Sciatic nerve (tissue), 2 donors: ENCODE measurements at regions not wholly inside any gene's neighbourhood (a gene's known extent, or its start where the extent isn't known, plus 50 kb on each side); places are given as distances from the start of the nearest gene placed in this dataset.
A peak's percentile ranks its signal among the peaks of the same experiment; 100 is the strongest.
"Not testable (repeated sequence)": the region's sequence is repeated elsewhere in the genome, so short reads cannot be mapped to it uniquely, and the experiment has no call there.

ENCODE experiments used
- ATAC-seq: fragments of 200-7000 bp; cut with Tn5 transposase; one replicate; pipeline ENCODE4 v1.9.1; 2020; ENCODE audit warnings: mild to moderate bottlenecking, moderate library complexity
- DNase-seq: peaks from one replicate; pipeline ENCODE4 v3.0.0-alpha.2; 2020; ENCODE audit warnings: low spot score
- intact Hi-C: fragments of 100-400 bp; cut with DNase I; formaldehyde crosslinking; loops from one replicate; pipeline ENCODE4 v1.14.2; 2022
- donor health status: DM: no; HTN: no; CAD: no.
- donor health status: DM: no; HTN: no; CAD: no.

DNA sequence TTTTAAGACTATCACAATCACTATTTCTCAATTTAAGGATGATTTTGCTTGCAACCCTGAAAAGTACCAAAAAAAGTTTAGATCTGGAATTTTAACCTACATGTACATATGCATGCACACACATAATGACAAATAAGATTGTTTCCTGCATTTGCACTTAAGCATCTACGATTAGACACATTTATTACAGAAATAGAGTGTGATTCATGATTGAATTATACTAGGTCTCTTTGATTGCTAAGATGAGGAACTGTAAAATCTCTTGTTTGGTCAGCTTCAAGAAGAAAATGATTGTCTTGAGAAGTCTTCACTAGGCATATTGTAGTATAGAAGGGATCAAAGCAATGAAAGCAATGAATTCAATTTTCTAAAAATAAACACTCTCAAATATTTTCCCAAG, 185.9 kb upstream of the AGR3 start:
- intact Hi-C loops: no loop called here
- DNase-seq (no peak), ATAC-seq (no peak)

GRCh38 chr7:17069146-17069545, 187.4 kb upstream of the AGR3 start:
- DNase-seq (no peak), ATAC-seq (no peak)
- intact Hi-C loops: no loop called here

DNA sequence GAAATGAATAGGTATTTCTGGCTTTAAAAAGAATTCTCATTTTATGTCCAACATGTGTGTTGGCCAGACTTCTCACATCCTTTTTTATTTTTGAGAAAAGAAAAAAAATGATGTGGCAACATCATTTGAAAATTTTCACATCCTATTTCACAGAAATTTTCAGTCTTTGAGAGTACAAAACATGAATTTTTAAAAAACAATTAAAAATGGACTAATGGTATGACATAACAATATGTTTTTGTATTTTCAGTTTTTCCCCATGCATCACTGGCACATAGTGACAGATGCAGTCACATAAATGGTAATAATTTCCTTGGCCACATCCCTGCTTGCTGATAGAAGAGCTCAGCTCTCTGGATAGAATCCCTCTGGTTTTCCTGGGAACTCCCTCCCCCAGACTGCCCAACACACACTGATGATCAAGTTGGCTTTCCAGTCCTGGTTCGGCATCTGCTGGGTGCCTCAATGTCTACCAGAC, 188.5 kb upstream of the AGR3 start:
- peak; percentile 28 for ATAC-seq
- DNase-seq: no peak
- intact Hi-C loops: no loop called here

GRCh38 chr7:17071866-17072265, 190.1 kb upstream of the AGR3 start:
- ATAC-seq: no peak

GRCh38 chr7:17075601-17076255, 193.9 kb upstream of the AGR3 start:
- DNase-seq: no peak
- no peak for ATAC-seq
- intact Hi-C loops: no loop called here

More at GRCh38 chr7:17071866-17072265, 190.1 kb upstream of the AGR3 start:
- no peak for DNase-seq
- intact Hi-C loops: no loop called here

GRCh38 chr7:17078298-17078697, 196.5 kb upstream of the AGR3 start:
- DNase-seq (no peak), ATAC-seq (no peak)
- intact Hi-C loops: no loop called here

DNA sequence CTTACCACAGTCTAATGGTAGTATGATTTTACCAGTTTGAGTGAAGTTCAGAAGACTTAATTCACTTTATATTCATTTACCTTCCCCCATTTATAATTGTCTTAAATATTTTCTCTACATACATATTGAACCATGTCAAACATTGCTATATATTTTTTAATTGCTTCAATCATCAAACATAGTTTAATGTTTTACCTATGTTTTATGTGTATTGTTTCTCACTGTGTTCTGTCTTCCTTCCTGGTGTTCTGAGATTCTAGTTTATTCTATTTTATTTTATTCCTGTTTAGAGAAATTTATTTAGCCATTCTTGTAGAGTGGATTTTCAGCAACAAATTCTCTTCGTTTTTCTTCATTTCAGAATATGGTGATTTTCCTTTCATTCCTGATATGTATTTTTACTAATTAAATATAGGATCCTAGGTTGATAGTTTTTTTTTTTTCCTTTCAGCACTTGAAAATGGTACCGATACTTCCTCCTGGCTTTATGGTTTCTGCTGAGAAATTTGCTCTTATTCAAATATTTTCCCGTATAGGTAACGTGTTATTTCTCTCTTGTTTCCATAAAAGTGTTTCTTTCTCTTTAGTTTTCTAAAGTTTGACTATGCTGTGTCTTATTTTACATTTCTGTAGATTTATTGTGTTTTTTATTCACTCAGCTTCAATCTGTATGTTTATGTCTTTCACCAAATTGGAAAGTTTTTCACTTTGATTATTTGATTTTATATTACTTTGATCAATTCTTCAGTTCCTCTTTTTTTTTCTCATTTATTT, 201.8 kb upstream of the AGR3 start:
- ATAC-seq: no peak

GRCh38 chr7:17084166-17084475, 202.3 kb upstream of the AGR3 start:
- DNase-seq (no peak), ATAC-seq (no peak)
- intact Hi-C loops: no loop called here

More for the DNA sequence above, 201.8 kb upstream of the AGR3 start:
- intact Hi-C loops: no loop called here
- no peak for DNase-seq

- ATAC-seq: no peak
Measured at GRCh38 chr7:17085186-17085585, 203.4 kb upstream of the AGR3 start.

GRCh38 chr7:17086403-17086802, 204.6 kb upstream of the AGR3 start:
- intact Hi-C loops: no loop called here
- DNase-seq (no peak), ATAC-seq (no peak)

More at GRCh38 chr7:17085186-17085585, 203.4 kb upstream of the AGR3 start:
- no peak for DNase-seq
- intact Hi-C loops: no loop called here

- DNase-seq (no peak), ATAC-seq (no peak)
- intact Hi-C loops: no loop called here
Measured at GRCh38 chr7:17090751-17091150, 207.7 kb upstream of the AHR start.

DNA sequence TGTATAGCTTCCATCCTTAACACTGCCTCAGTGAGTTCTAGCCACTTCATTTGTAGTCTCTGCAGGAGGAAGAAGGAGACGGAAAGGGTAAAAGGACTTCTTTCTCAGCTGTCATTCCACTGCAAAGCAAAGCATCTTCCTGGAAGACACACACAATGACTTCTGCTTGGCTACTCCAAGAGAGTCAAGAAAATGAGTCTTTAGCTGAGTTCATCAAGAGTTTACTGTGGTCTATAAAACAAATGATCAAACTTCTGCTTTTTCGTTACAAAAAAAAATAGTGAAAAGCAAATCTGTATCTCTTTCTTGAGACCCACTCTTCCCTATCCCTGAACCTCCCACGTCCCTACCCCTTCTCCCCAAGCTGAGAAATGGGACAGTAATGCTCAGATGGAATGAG, 205.0 kb upstream of the AHR start:
- intact Hi-C loops: no loop called here
- DNase-seq (no peak), ATAC-seq (no peak)

DNA sequence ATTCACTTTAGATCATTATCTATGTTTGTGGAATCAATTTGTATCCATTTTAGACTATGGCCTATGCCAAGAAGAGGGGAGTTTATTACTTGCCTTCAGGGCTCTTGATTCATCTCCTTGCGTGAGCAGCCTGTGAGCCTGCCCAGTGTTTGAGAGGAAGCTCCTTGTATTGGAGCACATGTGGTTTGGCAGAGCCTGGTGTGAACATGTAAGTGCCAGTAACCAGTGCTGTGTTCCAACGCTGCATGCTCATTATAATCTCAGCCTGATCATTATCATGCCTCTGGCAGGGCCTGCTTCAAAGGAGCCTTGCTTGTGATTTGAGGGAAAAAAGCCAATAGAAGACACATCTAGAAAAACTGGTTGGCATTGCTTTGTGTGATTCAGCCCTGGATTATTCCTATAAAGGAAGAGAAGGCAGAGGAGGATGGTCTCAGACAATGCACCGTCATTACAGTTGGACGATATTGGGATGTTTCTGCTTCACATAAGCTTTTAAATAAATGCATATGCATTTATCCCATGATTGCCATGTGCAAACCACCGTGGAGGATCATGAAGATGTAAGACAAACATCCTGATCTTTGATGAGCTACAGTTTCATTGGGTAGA, 203.4 kb upstream of the AHR start:
- ATAC-seq (peak; percentile 60), DNase-seq (no peak)
- intact Hi-C loops: no loop called here

DNA sequence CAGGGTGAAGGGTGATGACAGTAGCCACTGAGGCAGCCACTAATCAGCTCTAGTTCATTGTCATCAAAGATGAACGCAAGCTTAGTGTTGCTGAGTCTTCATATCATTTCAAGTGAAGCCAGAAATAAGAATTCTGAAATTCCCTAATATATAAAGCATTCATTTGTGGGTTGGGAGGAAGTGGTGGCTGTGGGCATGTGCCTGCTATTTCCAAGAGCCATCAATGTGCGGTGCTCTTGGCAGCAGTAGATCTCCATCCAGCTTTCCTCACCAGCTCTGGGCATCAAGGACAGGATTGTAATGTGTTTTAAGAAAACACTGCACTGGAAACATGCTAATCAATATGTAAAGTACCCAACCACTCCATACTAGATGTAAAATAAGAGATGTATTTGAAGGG, 202.5 kb upstream of the AHR start:
- intact Hi-C loops: no loop called here
- DNase-seq (no peak), ATAC-seq (no peak)

DNA sequence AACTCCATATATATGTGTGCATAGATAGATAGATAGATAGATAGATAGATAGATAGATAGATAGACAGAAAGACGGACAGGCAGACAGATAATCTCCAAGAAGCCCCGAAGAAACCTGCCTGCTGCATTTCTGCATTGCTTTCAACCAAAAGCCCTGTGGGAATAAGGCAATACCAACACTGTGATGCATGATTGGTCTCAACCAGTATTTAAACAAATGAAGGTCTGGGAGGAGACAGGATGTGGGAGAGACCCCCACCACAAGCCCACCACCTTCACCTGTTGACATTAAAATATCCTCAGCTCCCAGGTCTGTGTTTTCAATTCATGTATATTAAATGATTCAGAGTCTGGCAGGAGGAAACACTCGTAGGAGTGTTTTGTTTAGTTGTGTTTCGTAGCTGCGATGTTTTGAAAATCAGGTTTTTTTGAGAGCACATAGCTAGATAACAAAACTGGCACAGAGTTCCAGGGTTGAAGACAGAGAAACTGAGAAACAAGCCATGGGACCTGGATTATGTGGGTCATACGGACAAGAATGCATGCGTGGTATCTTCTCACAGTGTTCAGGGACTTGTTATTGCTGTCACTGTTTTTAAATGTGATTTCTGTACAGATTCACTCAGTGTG, 200.7 kb upstream of the AHR start:
- ATAC-seq: no peak
- intact Hi-C loops: no loop called here

DNA sequence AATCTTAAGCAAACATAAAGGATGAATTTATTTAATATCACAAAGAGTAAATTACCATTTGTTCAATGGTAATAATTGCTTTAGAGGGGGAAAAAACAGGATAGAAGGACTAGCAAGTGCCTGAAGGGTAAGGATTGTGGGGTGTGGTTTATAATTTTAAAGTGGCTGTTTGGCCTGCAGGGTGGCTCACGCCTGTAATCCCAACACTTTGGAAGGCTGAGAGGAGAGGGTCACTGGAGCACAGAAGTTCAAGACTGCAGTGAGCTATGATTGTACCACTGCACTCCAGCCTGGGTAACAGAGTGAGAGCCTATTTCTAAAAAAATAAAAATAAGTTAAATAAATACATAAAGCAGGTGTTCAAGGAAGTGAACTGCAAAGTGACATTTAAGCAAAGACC, 199.9 kb upstream of the AHR start:
- DNase-seq (no peak), ATAC-seq (no peak)
- intact Hi-C loops: no loop called here

More for the DNA sequence above, 200.7 kb upstream of the AHR start:
- DNase-seq: no peak

- DNase-seq (no peak), ATAC-seq (no peak)
- intact Hi-C loops: no loop called here
Measured at GRCh38 chr7:17099083-17099973, 199.1 kb upstream of the AHR start.

DNA sequence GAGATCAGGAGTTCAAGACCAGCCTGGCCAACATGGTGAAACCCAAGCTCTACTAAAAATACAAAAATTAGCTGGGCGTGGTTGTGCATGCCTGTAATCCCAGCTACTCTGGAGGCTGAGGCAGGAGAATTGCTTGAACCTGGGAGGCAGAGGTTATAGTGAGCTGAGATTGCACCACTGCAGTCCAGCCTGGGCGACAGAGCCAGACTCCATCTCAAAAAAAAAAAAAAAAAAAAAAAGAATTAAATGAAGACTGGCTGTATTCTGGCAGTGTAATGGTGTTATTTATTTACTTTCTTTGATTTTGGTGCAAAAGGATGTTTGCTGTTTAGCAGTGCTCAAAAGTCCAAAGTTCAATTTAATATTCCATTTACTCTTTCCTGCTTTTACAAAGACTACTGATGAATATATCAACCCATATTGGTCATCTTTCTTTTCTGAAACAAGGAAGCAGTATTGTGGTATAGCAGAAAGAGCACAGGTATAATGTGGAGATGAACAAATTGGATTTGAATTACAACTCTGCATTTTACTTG, 198.4 kb upstream of the AHR start:
- DNase-seq, intact Hi-C loops: not testable (repeated sequence)

More for the DNA sequence above, 198.4 kb upstream of the AHR start:
- not testable (repeated sequence) for ATAC-seq
